GM21423 (cell line): ENCODE measurements at regions not wholly inside any gene's neighbourhood (a gene's known extent, or its start where the extent isn't known, plus 50 kb on each side); places are given as distances from the start of the nearest gene placed in this dataset.

ENCODE experiments used
- ATAC-seq: cut with Tn5 transposase; IDR thresholded peaks from one replicate; pipeline ENCODE4 v1.9.1; 2021; ENCODE audit warnings: mild to moderate bottlenecking, moderate library complexity; ENCODE audit not compliant: unreplicated experiment

GRCh38 chr16:18060351-18060750 lies 276.2 kb downstream of the NPIPA8 start:
- no peak for ATAC-seq

GRCh38 chr16:18059577-18059976 lies 277.0 kb downstream of the NPIPA8 start:
- no peak for ATAC-seq

- no peak for ATAC-seq
Observed at GRCh38 chr16:18059089-18059488, 277.4 kb downstream of the NPIPA8 start.

- no peak for ATAC-seq
Observed at GRCh38 chr16:18055411-18055916, 281.1 kb downstream of the NPIPA8 start.

- ATAC-seq = no peak
Observed at GRCh38 chr16:18050777-18051176, 285.8 kb downstream of the NPIPA8 start.

GRCh38 chr16:18050234-18050633 lies 286.3 kb downstream of the NPIPA8 start:
- no peak for ATAC-seq

- no peak for ATAC-seq
Observed at GRCh38 chr16:18049547-18050133, 286.9 kb downstream of the NPIPA8 start.

GRCh38 chr16:18048853-18049546 lies 287.5 kb downstream of the NPIPA8 start:
- ATAC-seq = no peak

GRCh38 chr16:18047761-18048160 lies 288.8 kb downstream of the NPIPA8 start:
- no peak for ATAC-seq

- ATAC-seq = no peak
Observed at GRCh38 chr16:18045356-18045755, 291.2 kb downstream of the NPIPA8 start.

- no peak for ATAC-seq
Observed at GRCh38 chr16:18041864-18042834, 294.4 kb downstream of the NPIPA8 start.

GRCh38 chr16:18039931-18040330 lies 296.6 kb downstream of the NPIPA8 start:
- ATAC-seq = no peak

- no peak for ATAC-seq
Observed at GRCh38 chr16:18037051-18037450, 299.5 kb downstream of the NPIPA8 start.

GRCh38 chr16:18024611-18025010 lies 311.9 kb downstream of the NPIPA8 start:
- ATAC-seq = no peak

GRCh38 chr16:18018376-18018775 lies 318.2 kb downstream of the NPIPA8 start:
- no peak for ATAC-seq

- ATAC-seq = no peak
Observed at GRCh38 chr16:18013863-18014262, 322.7 kb downstream of the NPIPA8 start.

- no peak for ATAC-seq
Observed at GRCh38 chr16:18008356-18008755, 328.2 kb downstream of the NPIPA8 start.

GRCh38 chr16:18003033-18003432 lies 333.5 kb downstream of the NPIPA8 start:
- no peak for ATAC-seq

GRCh38 chr16:17998996-17999395 lies 337.5 kb downstream of the NPIPA8 start:
- no peak for ATAC-seq

- no peak for ATAC-seq
Observed at GRCh38 chr16:17998550-17998949, 338.0 kb downstream of the NPIPA8 start.

GRCh38 chr16:17994027-17994426 lies 342.5 kb downstream of the NPIPA8 start:
- ATAC-seq = no peak
